HEK293T (cell line): ENCODE measurements at regions not wholly inside any gene's neighbourhood (a gene's known extent, or its start where the extent isn't known, plus 50 kb on each side); places are given as distances from the start of the nearest gene placed in this dataset.

ENCODE experiments used
- CTCF ChIA-PET: fragments of 350-600 bp; formaldehyde crosslinking; extraction: SDS; loops from one replicate; lab custom pipeline; 2021; ENCODE audit warnings: antibody characterized with exemption, inconsistent platforms; lab: Yijun Ruan, JAX
- POLR2A ChIA-PET: fragments of 350-600 bp; formaldehyde crosslinking; extraction: SDS; loops from one replicate; lab custom pipeline; 2020; ENCODE audit warnings: antibody characterized with exemption, inconsistent platforms; lab: Yijun Ruan, JAX
- DNase-seq: peaks from one replicate; pipeline ENCODE4 v3.0.0; 2012; ENCODE audit warnings: mixed read lengths; ENCODE audit errors: extremely low spot score
- ARNT ChIP-seq: fragments of 450-650 bp; IDR thresholded peaks from 2 replicates; pipeline ENCODE4 v1.6.1; 2017; ENCODE audit warnings: mild to moderate bottlenecking
- BHLHE40 ChIP-seq: fragments of 450-650 bp; IDR thresholded peaks from 2 replicates; pipeline ENCODE4 v1.6.1; 2016; ENCODE audit warnings: mild to moderate bottlenecking, moderate library complexity, borderline replicate concordance
- CTBP1 ChIP-seq: fragments of 450-650 bp; IDR thresholded peaks from 2 replicates; pipeline ENCODE4 v1.6.1; 2016; ENCODE audit warnings: borderline replicate concordance
- ELF4 ChIP-seq: fragments of 450-650 bp; IDR thresholded peaks from 2 replicates; pipeline ENCODE4 v1.6.1; 2017; ENCODE audit warnings: antibody characterized with exemption
- FOXA1 ChIP-seq: fragments of 450-650 bp; IDR thresholded peaks from 2 replicates; pipeline ENCODE4 v1.6.1; 2016; ENCODE audit warnings: mild to moderate bottlenecking
- FOXK2 ChIP-seq: fragments of 450-650 bp; IDR thresholded peaks from 2 replicates; pipeline ENCODE4 v1.6.1; 2016; ENCODE audit warnings: mild to moderate bottlenecking
- FOXM1 ChIP-seq: fragments of 450-650 bp; IDR thresholded peaks from 2 replicates; pipeline ENCODE4 v1.6.1; 2017; ENCODE audit warnings: mild to moderate bottlenecking, borderline replicate concordance
- HDGF ChIP-seq: fragments of 450-650 bp; IDR thresholded peaks from 2 replicates; pipeline ENCODE4 v1.6.1; 2017; ENCODE audit warnings: antibody characterized with exemption, borderline replicate concordance
- L3MBTL2 ChIP-seq: fragments of 450-650 bp; conservative IDR thresholded peaks from 2 replicates; pipeline ENCODE4 v1.6.1; 2016; ENCODE audit warnings: mild to moderate bottlenecking
- LEF1 ChIP-seq: fragments of 450-650 bp; IDR thresholded peaks from 2 replicates; pipeline ENCODE4 v1.6.1; 2017; ENCODE audit warnings: mild to moderate bottlenecking, borderline replicate concordance
- NFRKB ChIP-seq: fragments of 450-650 bp; IDR thresholded peaks from 2 replicates; pipeline ENCODE4 v1.6.1; 2016; ENCODE audit warnings: mild to moderate bottlenecking, moderate library complexity
- PKNOX1 ChIP-seq: fragments of 450-650 bp; IDR thresholded peaks from 2 replicates; pipeline ENCODE4 v1.6.1; 2016
- SP1 ChIP-seq: fragments of 450-650 bp; IDR thresholded peaks from 2 replicates; pipeline ENCODE4 v1.6.1; 2017
- SUZ12 ChIP-seq: fragments of 450-650 bp; IDR thresholded peaks from 2 replicates; pipeline ENCODE4 v1.6.1; 2016; ENCODE audit warnings: mild to moderate bottlenecking
- TARDBP ChIP-seq: fragments of 450-650 bp; IDR thresholded peaks from 2 replicates; pipeline ENCODE4 v1.6.1; 2016
- ZNF384 ChIP-seq: fragments of 450-650 bp; IDR thresholded peaks from 2 replicates; pipeline ENCODE4 v1.6.1; 2016

GRCh38 chr4:38325629-38325913, 338.4 kb upstream of the KLF3 start:
- TF ChIP-seq BHLHE40 (no peak), HDGF (no peak), PKNOX1 (no peak), FOXK2 (no peak), NFRKB (no peak), CTBP1 (no peak), FOXM1 (no peak), SUZ12 (no peak), FOXA1 (no peak), TARDBP (no peak), ELF4 (no peak)
- no peak for DNase-seq
- CTCF ChIA-PET = no interaction called here
- POLR2A ChIA-PET = no interaction called here

- DNase-seq = no peak
- ChIA-PET POLR2A (no interaction called here), CTCF (no interaction called here)
- TF ChIP-seq LEF1 = no peak
- TF ChIP-seq SUZ12 = no peak
- TF ChIP-seq NFRKB = no peak
- no peak for TF ChIP-seq TARDBP
- TF ChIP-seq FOXM1 = no peak
- TF ChIP-seq ELF4 = no peak
- TF ChIP-seq HDGF = no peak
- no peak for TF ChIP-seq CTBP1
- TF ChIP-seq ARNT = no peak
- no peak for TF ChIP-seq ZNF384
These were observed 337.5 kb upstream of the KLF3 start for GRCh38 chr4:38326499-38326898.

- ChIA-PET POLR2A (no interaction called here), CTCF (no interaction called here)
- TF ChIP-seq ELF4 (no peak), ARNT (no peak), L3MBTL2 (no peak), TARDBP (no peak)
- DNase-seq = no peak
These were observed 336.8 kb upstream of the KLF3 start for GRCh38 chr4:38327174-38327573.

DNA sequence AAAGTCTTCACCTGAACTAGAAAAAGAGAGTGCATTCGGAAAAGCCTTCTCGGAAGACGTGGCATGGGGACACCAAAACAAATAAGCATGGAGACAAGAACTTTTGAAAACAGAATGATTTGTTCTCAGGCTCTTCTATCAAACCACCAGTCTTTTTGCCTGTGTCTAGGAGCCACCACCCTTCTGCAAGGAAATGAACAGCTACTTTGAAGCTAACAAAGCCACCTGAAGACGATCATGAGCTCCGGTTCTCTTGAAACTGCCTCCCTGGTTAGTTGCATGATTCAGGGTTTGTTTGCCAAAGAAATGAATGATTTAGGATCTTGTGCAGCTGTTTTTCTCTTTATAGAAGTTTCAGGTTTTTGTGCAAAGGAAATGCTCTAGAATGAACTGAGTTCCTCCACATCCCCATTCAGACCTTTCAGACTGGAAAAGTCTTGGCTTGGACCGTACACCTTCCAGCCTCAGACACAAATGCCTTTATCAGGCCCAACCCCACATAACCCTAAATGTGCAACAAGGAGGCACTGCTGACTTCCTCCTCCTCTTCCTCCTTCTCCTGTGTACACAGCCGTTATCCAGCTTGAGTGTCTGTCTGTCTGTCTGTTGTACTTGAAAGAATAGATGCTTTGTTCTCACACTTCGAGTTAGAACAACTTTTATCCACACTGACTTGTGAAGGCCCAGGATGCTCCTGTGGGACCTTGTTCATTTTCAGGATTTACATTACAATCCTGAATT, 334.8 kb upstream of the KLF3 start:
- TF ChIP-seq SP1 = no peak
- TF ChIP-seq ZNF384 = no peak
- TF ChIP-seq SUZ12 = no peak
- no peak for TF ChIP-seq FOXM1
- no peak for TF ChIP-seq TARDBP
- TF ChIP-seq BHLHE40 = no peak
- POLR2A ChIA-PET = no interaction called here
- no peak for DNase-seq
- CTCF ChIA-PET = interaction anchor here (0.6 to 2.7 kb wide), 2 partner anchors 10 to 338 kb away, joined by 3 to 8 read pairs; no protein-coding TSS in a partner anchor

GRCh38 chr4:38330321-38330720, 333.7 kb upstream of the KLF3 start:
- ChIA-PET POLR2A (interaction anchor here (0.9 kb wide), 1 partner anchor 11 kb away, joined by 3 read pairs; no protein-coding TSS in a partner anchor), CTCF (interaction anchor here (0.5 to 2.7 kb wide), 2 partner anchors 11 to 803 kb away, joined by 6 to 8 read pairs; no protein-coding TSS in a partner anchor)
- TF ChIP-seq ZNF384 = no peak
- no peak for TF ChIP-seq SP1
- no peak for TF ChIP-seq ELF4
- no peak for TF ChIP-seq L3MBTL2
- no peak for TF ChIP-seq SUZ12
- no peak for TF ChIP-seq CTBP1
- no peak for TF ChIP-seq LEF1
- TF ChIP-seq HDGF = no peak
- no peak for DNase-seq

DNA sequence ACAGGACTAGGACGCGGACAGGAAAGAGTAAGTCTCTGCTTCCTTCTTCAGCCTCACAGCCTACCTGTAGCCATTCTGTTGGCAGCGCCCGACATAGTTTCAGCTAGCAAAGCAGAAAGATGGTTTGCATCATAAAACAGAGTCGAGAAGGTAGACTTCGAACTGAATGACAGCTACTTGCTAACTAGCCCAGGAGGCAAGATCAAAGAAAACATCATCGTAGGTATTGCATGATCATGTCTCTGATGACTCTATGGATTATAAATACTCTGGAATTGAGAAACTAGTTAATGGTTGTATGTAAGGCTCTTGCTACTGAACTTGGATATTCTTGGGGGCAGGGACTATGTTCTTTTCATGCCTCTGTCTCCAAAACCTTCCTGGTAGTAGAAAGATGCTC, 333.1 kb upstream of the KLF3 start:
- no peak for TF ChIP-seq CTBP1
- TF ChIP-seq L3MBTL2 = no peak
- no peak for TF ChIP-seq FOXK2
- TF ChIP-seq HDGF = no peak
- TF ChIP-seq TARDBP = no peak
- no peak for TF ChIP-seq PKNOX1
- no peak for TF ChIP-seq FOXM1
- no peak for TF ChIP-seq FOXA1
- no peak for TF ChIP-seq SP1
- TF ChIP-seq ZNF384 = no peak
- no peak for TF ChIP-seq NFRKB
- TF ChIP-seq ELF4 = no peak
- TF ChIP-seq LEF1 = no peak
- TF ChIP-seq ARNT = no peak
- no peak for TF ChIP-seq BHLHE40
- TF ChIP-seq SUZ12 = no peak
- ChIA-PET CTCF (no interaction called here), POLR2A (interaction anchor here (0.9 kb wide), 1 partner anchor 12 kb away, joined by 3 read pairs; no protein-coding TSS in a partner anchor)

GRCh38 chr4:38332699-38333098, 331.3 kb upstream of the KLF3 start:
- CTCF ChIA-PET = no interaction called here
- DNase-seq = no peak
- TF ChIP-seq FOXM1 (no peak), CTBP1 (no peak), L3MBTL2 (no peak), SUZ12 (no peak)
- POLR2A ChIA-PET = no interaction called here

More for the DNA sequence above, 333.1 kb upstream of the KLF3 start:
- DNase-seq = no peak

DNA sequence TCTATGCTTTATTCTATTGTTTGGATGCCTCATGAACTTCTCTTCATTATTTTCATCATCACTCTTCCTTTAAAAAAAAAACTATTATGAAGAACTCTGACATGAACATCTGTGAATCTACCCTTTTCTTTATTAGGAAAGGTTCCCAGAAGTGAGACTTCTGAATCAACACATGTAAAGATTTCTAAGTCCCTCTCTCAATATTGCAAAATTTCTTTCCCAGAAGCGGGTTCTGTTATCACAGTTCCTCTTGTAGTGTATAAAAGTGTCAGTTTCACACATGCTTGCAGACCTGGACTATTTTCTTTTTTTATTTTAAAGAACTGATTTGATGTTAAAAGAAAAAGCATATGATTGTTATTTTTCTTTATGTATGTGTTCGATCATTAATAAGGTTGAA, 330.8 kb upstream of the KLF3 start:
- ChIA-PET POLR2A (no interaction called here), CTCF (no interaction called here)
- DNase-seq = no peak
- no peak for TF ChIP-seq FOXA1
- TF ChIP-seq ARNT = no peak
- TF ChIP-seq SUZ12 = no peak
- TF ChIP-seq FOXM1 = no peak
- no peak for TF ChIP-seq L3MBTL2
- TF ChIP-seq SP1 = no peak
- TF ChIP-seq NFRKB = no peak
- no peak for TF ChIP-seq HDGF
- no peak for TF ChIP-seq ZNF384
- no peak for TF ChIP-seq TARDBP
